H1 (cell line): ENCODE measurements at regions not wholly inside any gene's neighbourhood (a gene's known extent, or its start where the extent isn't known, plus 50 kb on each side); places are given as distances from the start of the nearest gene placed in this dataset.

Experiments
- CTCF ChIA-PET: fragments of 300-600 bp; sonication (Branson Sonifier 250); formaldehyde crosslinking; loops from one replicate; lab custom pipeline; 2021; ENCODE audit not compliant: partially characterized antibody; lab: Charles Lee
- POLR2A ChIA-PET: fragments of 300-600 bp; sonication (Branson Sonifier 250); formaldehyde crosslinking; loops from one replicate; lab custom pipeline; 2021; ENCODE audit warnings: inconsistent platforms; ENCODE audit not compliant: partially characterized antibody; lab: Charles Lee
- DNase-seq, 2 experiments: peaks; one replicate each; pipeline versions ENCODE4 v3.0.0 to v3.0.0-alpha.2; 2010 to 2022; ENCODE audit warnings: low spot score in 2 of 2, low read depth in 1 of 2, mixed read lengths in 1 of 2
- FAIRE-seq: peaks from 2 replicates; lab custom pipeline; 2011; peaks lifted over from hg19 to GRCh38; lab: Jason Lieb, UNC
- H2AFZ ChIP-seq: 2 replicates; pipeline ENCODE4 v1.8.1; 2012; ENCODE audit warnings: low read length, inconsistent platforms
- H2AK5ac ChIP-seq: 2 replicates; pipeline ENCODE4 v1.6.1; 2013; ENCODE audit warnings: low read depth, low read length
- H2BK120ac ChIP-seq: replicated peaks from 2 replicates; pipeline ENCODE3; 2013; ENCODE audit warnings: low read depth, low read length, inconsistent platforms
- H2BK12ac ChIP-seq: 2 replicates; pipeline ENCODE4 v1.6.1; 2013; ENCODE audit warnings: low read depth, low read length
- H2BK15ac ChIP-seq: 2 replicates; pipeline ENCODE4 v1.6.1; 2013; ENCODE audit warnings: low read length
- H2BK20ac ChIP-seq: 2 replicates; pipeline ENCODE4 v1.6.1; 2013; ENCODE audit warnings: low read length
- H2BK5ac ChIP-seq: 2 replicates; pipeline ENCODE4 v1.6.1; 2013; ENCODE audit warnings: low read depth, low read length
- H3K14ac ChIP-seq: 2 replicates; pipeline ENCODE4 v1.6.1; 2013; ENCODE audit warnings: inconsistent platforms; ENCODE audit not compliant: insufficient read length
- H3K18ac ChIP-seq: 2 replicates; pipeline ENCODE4 v1.6.1; 2013; ENCODE audit warnings: low read length; ENCODE audit errors: extremely low read depth
- H3K23ac ChIP-seq: 2 replicates; pipeline ENCODE4 v1.6.1; 2013; ENCODE audit warnings: inconsistent platforms; ENCODE audit not compliant: insufficient read length
- H3K23me2 ChIP-seq: 2 replicates; pipeline ENCODE4 v1.6.1; 2013; ENCODE audit warnings: low read depth, low read length
- H3K27ac ChIP-seq: 2 replicates; pipeline ENCODE4 v1.6.1; 2011; ENCODE audit warnings: low read depth, low read length, inconsistent platforms
- H3K27me3 ChIP-seq, 4 experiments: replicated peaks in 1 of 4; 1 replicate in 1 of 4; 2 replicates in 3 of 4; pipeline versions ENCODE4 v1.6.1 to v1.8.1; 2011 to 2013; ENCODE audit warnings: low read length in 3 of 4, mild to moderate bottlenecking in 3 of 4, inconsistent platforms in 2 of 4, mixed read lengths in 2 of 4, moderate library complexity in 1 of 4; ENCODE audit not compliant: control insufficient read depth in 3 of 4, insufficient read depth in 3 of 4; ENCODE audit errors: extremely low read depth in 1 of 4
- H3K36me3 ChIP-seq, 4 experiments: 2 replicates each; pipeline versions ENCODE4 v1.6.1 to v1.8.1; 2011 to 2013; ENCODE audit warnings: mild to moderate bottlenecking in 4 of 4, low read length in 3 of 4, moderate library complexity in 2 of 4, control low read depth in 1 of 4, inconsistent platforms in 1 of 4; ENCODE audit not compliant: insufficient read depth in 4 of 4, control insufficient read depth in 2 of 4
- H3K4ac ChIP-seq: replicated peaks from 2 replicates; pipeline ENCODE3; 2013; ENCODE audit warnings: low read length, low read depth, mixed read lengths, inconsistent platforms; ENCODE audit not compliant: insufficient read length
- H3K4me1 ChIP-seq, 4 experiments: replicated peaks in 1 of 4; 1 replicate in 1 of 4; 2 replicates in 3 of 4; pipeline versions ENCODE4 v1.6.1 to v1.8.1; 2011 to 2013; ENCODE audit warnings: low read length in 3 of 4, inconsistent platforms in 2 of 4, mixed read lengths in 1 of 4; ENCODE audit not compliant: insufficient read depth in 4 of 4, control insufficient read depth in 3 of 4
- H3K4me2 ChIP-seq, 2 experiments: 2 replicates each; pipeline versions ENCODE4 v1.6.1 to v1.8.1; 2011 to 2013; ENCODE audit warnings: low read depth in 2 of 2, low read length in 2 of 2, control low read depth in 1 of 2, inconsistent platforms in 1 of 2, mild to moderate bottlenecking in 1 of 2; ENCODE audit not compliant: insufficient read depth in 1 of 2
- H3K4me3 ChIP-seq, 4 experiments: fragments of 200-600, 300-600 bp in 1 of 4; sonication (generic), shearing (Covaris generic), sonication (Bioruptor Twin) in 1 of 4; 2 replicates each; pipeline versions ENCODE4 v1.5.1 to v1.8.1; 2011 to 2016; ENCODE audit warnings: low read length in 4 of 4, low read depth in 3 of 4, control low read depth in 2 of 4, inconsistent platforms in 2 of 4, mild to moderate bottlenecking in 2 of 4, mixed read lengths in 1 of 4, moderate library complexity in 1 of 4; ENCODE audit not compliant: insufficient read depth in 2 of 4; ENCODE audit errors: extremely low read depth in 1 of 4
- H3K56ac ChIP-seq: replicated peaks from 2 replicates; pipeline ENCODE3; 2013; ENCODE audit warnings: low read depth, mild to moderate bottlenecking, mixed read lengths, low read length, inconsistent platforms; ENCODE audit not compliant: insufficient read length
- H3K79me1 ChIP-seq: 2 replicates; pipeline ENCODE4 v1.6.1; 2013; ENCODE audit warnings: low read depth, low read length, control low read depth
- H3K79me2 ChIP-seq, 2 experiments: 2 replicates each; pipeline versions ENCODE4 v1.6.1 to v1.8.1; 2012 to 2013; ENCODE audit warnings: low read length in 2 of 2, mild to moderate bottlenecking in 2 of 2, inconsistent platforms in 1 of 2; ENCODE audit not compliant: insufficient read depth in 2 of 2, control insufficient read depth in 1 of 2
- H3K9ac ChIP-seq, 4 experiments: replicated peaks in 1 of 4; 1 replicate in 1 of 4; 2 replicates in 3 of 4; pipeline versions ENCODE4 v1.6.1 to v1.8.1; 2011 to 2013; ENCODE audit warnings: low read depth in 3 of 4, low read length in 3 of 4, control low read depth in 2 of 4, mild to moderate bottlenecking in 2 of 4, moderate library complexity in 2 of 4, inconsistent platforms in 1 of 4; ENCODE audit errors: extremely low read depth in 1 of 4
- H3K9me3 ChIP-seq, 2 experiments: 2 replicates each; pipeline versions ENCODE4 v1.6.1 to v1.8.1; 2012 to 2013; ENCODE audit warnings: mild to moderate bottlenecking in 2 of 2, moderate library complexity in 2 of 2, control low read depth in 1 of 2, inconsistent platforms in 1 of 2, low read depth in 1 of 2, low read length in 1 of 2, mixed read lengths in 1 of 2; ENCODE audit not compliant: insufficient read depth in 2 of 2
- H4K20me1 ChIP-seq, 2 experiments: replicated peaks in 1 of 2; 2 replicates each; pipeline versions ENCODE3 to v1.8.1; 2011 to 2013; ENCODE audit warnings: inconsistent platforms in 2 of 2, low read length in 2 of 2, mild to moderate bottlenecking in 1 of 2; ENCODE audit not compliant: insufficient read depth in 2 of 2, control insufficient read depth in 1 of 2
- H4K5ac ChIP-seq: 2 replicates; pipeline ENCODE4 v1.6.1; 2013; ENCODE audit warnings: low read length, low read depth, mixed read lengths, inconsistent platforms; ENCODE audit not compliant: insufficient read length
- H4K8ac ChIP-seq: 2 replicates; pipeline ENCODE4 v1.8.0; 2013; ENCODE audit warnings: mild to moderate bottlenecking, moderate library complexity, low read length, inconsistent platforms; ENCODE audit not compliant: insufficient read depth; ENCODE audit errors: extremely low read depth
- H4K91ac ChIP-seq: replicated peaks from 2 replicates; pipeline ENCODE3; 2013; ENCODE audit warnings: low read length, mixed read lengths, inconsistent platforms; ENCODE audit not compliant: insufficient read length
- CBX5 ChIP-seq: fragments of 300-800, 300-1000 bp; sonication (generic); IDR thresholded peaks from 2 replicates; pipeline ENCODE4 v1.7.1; 2016; ENCODE audit warnings: antibody characterized with exemption, low read length, low read depth
- JUN ChIP-seq: IDR thresholded peaks from 2 replicates; pipeline ENCODE4 v1.6.1; 2011; ENCODE audit warnings: low read depth, mild to moderate bottlenecking, improper control_type of control experiment, low read length
- KDM5A ChIP-seq: fragments of 200-600 bp; IDR thresholded peaks from 2 replicates; pipeline ENCODE4 v1.7.1; 2012; ENCODE audit warnings: mild to moderate bottlenecking, low read length, inconsistent platforms, mixed read lengths
- POLR2AphosphoS5 ChIP-seq: IDR thresholded peaks from 2 replicates; pipeline ENCODE4 v1.6.1; 2011; ENCODE audit warnings: low read depth, low read length
- SIX5 ChIP-seq: IDR thresholded peaks from 2 replicates; pipeline ENCODE4 v1.6.1; 2011; ENCODE audit warnings: mild to moderate bottlenecking, low read depth, low read length
- TCF12 ChIP-seq: IDR thresholded peaks from 2 replicates; pipeline ENCODE4 v1.6.1; 2011; ENCODE audit warnings: low read depth, mild to moderate bottlenecking, low read length
- WGBS, 2 experiments: shearing (Covaris generic) in 1 of 2; methylation state at CpG; one replicate each; pipeline versions ENCODE4 v1.1.6 to v1.1.7; 2013 to 2015; ENCODE audit warnings: low lambda C conversion rate in 2 of 2, mixed read lengths in 2 of 2, inconsistent platforms in 1 of 2, low coverage in 1 of 2, missing lambda C conversion rate in 1 of 2; ENCODE audit not compliant: insufficient replicate concordance in 2 of 2, insufficient coverage in 1 of 2, insufficient read length in 1 of 2; ENCODE audit errors: extremely low coverage in 1 of 2, missing lambda C conversion rate in 1 of 2; 5-methylcytosine and 5-hydroxymethylcytosine counted together

DNA sequence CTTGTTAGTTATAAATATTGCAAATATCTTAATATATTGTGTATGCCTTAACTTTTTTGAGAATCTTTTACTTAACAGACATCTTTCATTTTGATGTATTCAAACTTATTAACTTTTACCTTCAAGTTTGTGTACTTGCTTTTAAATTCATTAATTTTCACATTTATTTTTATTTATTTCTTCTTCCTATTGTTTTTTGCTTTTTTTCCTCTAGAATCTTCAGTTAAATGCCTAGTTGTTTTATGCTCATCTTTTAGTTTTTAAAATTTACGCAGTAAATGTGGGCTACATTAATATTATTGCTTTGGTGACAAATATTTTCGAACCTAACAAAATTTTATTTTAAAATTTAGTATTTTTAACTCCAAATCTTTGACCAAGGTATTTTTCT lies 89.0 kb downstream of the TNFAIP3 start:
- 97% methylated on average over 2 of the region's 2 CpGs; no CpG with 5 or more reads in 1 of the 2 experiments for WGBS, 2 experiments
- Histone ChIP-seq H3K23ac (no peak overlapping the region), H3K4me1 (peaks cover 0 to 3% (median 0%) of the 10 kb centered on the region in 4 experiments; a peak in 1 of 7 replicates), H3K18ac (no peak overlapping the region), H2BK5ac (no peak overlapping the region), H3K56ac (no peak overlapping the region), H4K5ac (no peak overlapping the region), H3K9me3 (peaks cover 6 to 14% of the 10 kb centered on the region in 2 experiments; a peak in 3 of 4 replicates), H3K27ac (no peak overlapping the region), H4K8ac (no peak overlapping the region), H3K27me3 (peaks cover 0 to 1% (median 0%) of the 10 kb centered on the region in 4 experiments; a peak in 1 of 7 replicates), H3K36me3 (no peaks in the 10 kb centered on the region), H4K91ac (no peak overlapping the region), H4K20me1 (no peaks in the 10 kb centered on the region), H2BK120ac (no peak overlapping the region), H3K4me3 (no peak overlapping the region), H3K79me1 (no peaks in the 10 kb centered on the region), H2AK5ac (no peak overlapping the region), H2BK20ac (no peak overlapping the region), H2BK12ac (no peak overlapping the region), H2BK15ac (no peak overlapping the region), H2AFZ (no peak overlapping the region), H3K4ac (no peak overlapping the region), H3K79me2 (no peaks in the 10 kb centered on the region), H3K9ac (no peak overlapping the region), H3K23me2 (no peaks in the 10 kb centered on the region), H3K4me2 (no peak overlapping the region), H3K14ac (no peak overlapping the region)
- FAIRE-seq (no peak), DNase-seq (no peak)
- POLR2A ChIA-PET: no interaction called here
- CTCF ChIA-PET: no interaction called here
- TF ChIP-seq POLR2AphosphoS5: no peak
- TF ChIP-seq KDM5A: no peak
- no peak for TF ChIP-seq JUN
- no peak for TF ChIP-seq CBX5
- no peak for TF ChIP-seq SIX5
- TF ChIP-seq TCF12: no peak
